ENCODE measurements at regions not wholly inside any gene's neighbourhood (a gene's known extent, or its start where the extent isn't known, plus 50 kb on each side); places are given as distances from the start of the nearest gene placed in this dataset.

GRCh38 chr3:26018889-26019288, 229.0 kb downstream of the OXSM start:
- TF ChIP-seq CTCF (IDR thresholded peaks at IDR 0.05; ENCODE audit: low read depth, low read length, missing input control), result no peak
- TF ChIP-seq ZBTB33 (IDR thresholded peaks at IDR 0.05), result no peak
- TF ChIP-seq TAF1 (conservative IDR thresholded peaks at IDR 0.05), result no peak

Measured in liver (tissue), 3 donors.